ENCODE measurements at regions not wholly inside any gene's neighbourhood (a gene's known extent, or its start where the extent isn't known, plus 50 kb on each side); places are given as distances from the start of the nearest gene placed in this dataset.

DNA sequence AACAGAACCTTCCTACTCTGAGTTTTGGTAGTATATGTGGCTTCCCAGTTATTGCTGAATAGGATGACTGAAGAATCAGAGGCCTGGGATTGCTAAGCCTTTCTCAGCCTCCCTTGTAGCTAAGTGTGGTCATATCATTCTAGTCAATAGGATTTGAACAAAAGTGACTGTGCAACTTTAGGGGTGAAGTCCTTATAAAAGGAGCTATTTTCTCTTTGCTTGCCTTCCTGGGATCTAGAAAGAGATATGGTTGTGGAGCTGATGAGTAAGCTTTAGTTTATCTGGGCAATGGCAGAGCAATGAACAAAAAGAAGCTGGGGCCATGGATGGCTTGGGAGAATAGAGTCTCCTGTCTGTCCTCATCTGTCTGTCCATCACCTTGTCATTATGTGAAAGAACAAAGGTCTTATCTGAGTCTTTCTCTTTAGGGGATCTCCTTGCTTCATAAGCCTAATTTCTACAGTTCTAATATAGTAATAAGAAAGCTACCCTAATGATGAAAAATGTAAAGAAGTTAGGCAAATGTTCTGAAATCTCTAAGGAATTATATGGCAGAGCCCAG, 91.5 kb downstream of the TENT5C start:
- Mint-ChIP-seq H3K9me3 (no peaks in the 10 kb centered on the region), H3K36me3 (ENCODE audit: low read depth) (no peaks in the 10 kb centered on the region), H3K4me1 (peaks cover 4% of the 10 kb centered on the region; the same call in 2 of the 3 replicates), H3K27ac (no peak overlapping the region), H3K4me3 (no peak overlapping the region), H3K27me3 (ENCODE audit: insufficient read depth, low read depth, poor library complexity) (peaks cover 4% of the 10 kb centered on the region)
- H2AFZ ChIP-seq, result no peak overlapping the region
- H3K4me1 ChIP-seq (ENCODE audit: insufficient read depth), result peaks cover 4% of the 10 kb centered on the region; the same call in 1 of the 2 replicates
- H3F3A ChIP-seq (replicated peaks; ENCODE audit: low read depth), result no peaks in the 10 kb centered on the region
- no peak overlapping the region for H3K4me2 ChIP-seq
- H4K20me1 ChIP-seq (replicated peaks; ENCODE audit: insufficient read depth), result no peaks in the 10 kb centered on the region
- no peaks in the 10 kb centered on the region for H3K79me2 ChIP-seq (replicated peaks; ENCODE audit: insufficient read depth)
- DNase-seq (ENCODE audit: low spot score) (no peak), ATAC-seq (no peak)
- no peak overlapping the region for H3K4me3 ChIP-seq
- TF ChIP-seq STAT1 (IDR thresholded peaks at IDR 0.05; ENCODE audit: unreplicated experiment) (no peak), ZNF331 (CRISPR knock-in tag; IDR thresholded peaks at IDR 0.05; ENCODE audit: low read depth) (no peak)
- TF ChIP-seq, protein P1, sequence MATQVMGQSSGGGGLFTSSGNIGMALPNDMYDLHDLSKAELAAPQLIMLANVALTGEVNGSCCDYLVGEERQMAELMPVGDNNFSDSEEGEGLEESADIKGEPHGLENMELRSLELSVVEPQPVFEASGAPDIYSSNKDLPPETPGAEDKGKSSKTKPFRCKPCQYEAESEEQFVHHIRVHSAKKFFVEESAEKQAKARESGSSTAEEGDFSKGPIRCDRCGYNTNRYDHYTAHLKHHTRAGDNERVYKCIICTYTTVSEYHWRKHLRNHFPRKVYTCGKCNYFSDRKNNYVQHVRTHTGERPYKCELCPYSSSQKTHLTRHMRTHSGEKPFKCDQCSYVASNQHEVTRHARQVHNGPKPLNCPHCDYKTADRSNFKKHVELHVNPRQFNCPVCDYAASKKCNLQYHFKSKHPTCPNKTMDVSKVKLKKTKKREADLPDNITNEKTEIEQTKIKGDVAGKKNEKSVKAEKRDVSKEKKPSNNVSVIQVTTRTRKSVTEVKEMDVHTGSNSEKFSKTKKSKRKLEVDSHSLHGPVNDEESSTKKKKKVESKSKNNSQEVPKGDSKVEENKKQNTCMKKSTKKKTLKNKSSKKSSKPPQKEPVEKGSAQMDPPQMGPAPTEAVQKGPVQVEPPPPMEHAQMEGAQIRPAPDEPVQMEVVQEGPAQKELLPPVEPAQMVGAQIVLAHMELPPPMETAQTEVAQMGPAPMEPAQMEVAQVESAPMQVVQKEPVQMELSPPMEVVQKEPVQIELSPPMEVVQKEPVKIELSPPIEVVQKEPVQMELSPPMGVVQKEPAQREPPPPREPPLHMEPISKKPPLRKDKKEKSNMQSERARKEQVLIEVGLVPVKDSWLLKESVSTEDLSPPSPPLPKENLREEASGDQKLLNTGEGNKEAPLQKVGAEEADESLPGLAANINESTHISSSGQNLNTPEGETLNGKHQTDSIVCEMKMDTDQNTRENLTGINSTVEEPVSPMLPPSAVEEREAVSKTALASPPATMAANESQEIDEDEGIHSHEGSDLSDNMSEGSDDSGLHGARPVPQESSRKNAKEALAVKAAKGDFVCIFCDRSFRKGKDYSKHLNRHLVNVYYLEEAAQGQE (IDR thresholded peaks at IDR 0.05; ENCODE audit: unreplicated experiment), result no peak
- no peak overlapping the region for H3K27ac ChIP-seq (ENCODE audit: low read depth)
- H3K36me3 ChIP-seq (ENCODE audit: insufficient read depth), result no peaks in the 10 kb centered on the region
- H3K27me3 ChIP-seq (ENCODE audit: insufficient read depth), result no peaks in the 10 kb centered on the region
- H3K9me2 ChIP-seq (ENCODE audit: insufficient read depth), result no peaks in the 10 kb centered on the region

DNA sequence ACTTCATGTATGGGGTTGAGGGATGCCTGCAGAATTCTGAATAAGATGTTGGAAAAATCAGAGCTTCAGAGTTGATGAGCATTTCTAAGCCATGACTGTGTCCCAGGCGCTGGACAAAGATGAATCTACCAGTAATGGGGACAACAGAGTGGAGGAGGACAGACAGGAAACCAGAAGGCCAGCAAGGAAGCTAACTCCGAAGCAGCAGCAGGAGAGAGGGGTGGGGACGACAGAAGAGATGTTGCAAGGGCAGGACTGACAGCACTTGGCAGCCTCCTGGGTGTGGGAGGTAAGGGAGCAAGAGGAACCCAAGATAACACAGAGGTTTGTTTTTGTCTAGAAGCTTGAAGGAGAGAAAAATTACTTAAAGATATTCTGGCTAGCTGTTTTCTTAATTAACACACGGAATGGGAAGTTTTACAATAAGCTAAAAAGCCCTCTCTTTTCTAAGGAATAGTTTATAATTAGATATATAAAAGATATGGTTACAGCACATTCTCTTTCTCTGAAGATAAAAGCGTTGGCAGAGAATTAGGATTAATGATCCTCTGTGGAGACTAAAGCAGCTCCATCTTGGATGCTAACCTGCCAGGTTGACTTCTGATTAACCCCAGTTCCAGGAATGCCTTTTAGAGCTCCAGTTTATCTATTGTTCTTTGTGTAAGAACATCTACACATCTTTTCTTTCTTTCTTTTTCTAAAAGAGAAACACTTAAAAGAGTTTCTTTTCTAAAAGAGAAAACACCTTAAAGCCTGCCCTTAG, 92.7 kb downstream of the TENT5C start:
- Mint-ChIP-seq H3K9me3 (no peaks in the 10 kb centered on the region), H3K4me1 (peaks cover 4% of the 10 kb centered on the region; the same call in 2 of the 3 replicates), H3K36me3 (ENCODE audit: low read depth) (no peaks in the 10 kb centered on the region), H3K27me3 (ENCODE audit: insufficient read depth, low read depth, poor library complexity) (peaks cover 4% of the 10 kb centered on the region), H3K27ac (no peak overlapping the region), H3K4me3 (no peak overlapping the region)
- H4K20me1 ChIP-seq (replicated peaks; ENCODE audit: insufficient read depth), result no peaks in the 10 kb centered on the region
- H2AFZ ChIP-seq, result no peak overlapping the region
- no peak overlapping the region for H3K4me3 ChIP-seq
- no peaks in the 10 kb centered on the region for H3K79me2 ChIP-seq (replicated peaks; ENCODE audit: insufficient read depth)
- H3K4me1 ChIP-seq (ENCODE audit: insufficient read depth), result peaks cover 4% of the 10 kb centered on the region; the same call in 1 of the 2 replicates
- H3K27me3 ChIP-seq (ENCODE audit: insufficient read depth), result no peaks in the 10 kb centered on the region
- H3K9me2 ChIP-seq (ENCODE audit: insufficient read depth), result no peaks in the 10 kb centered on the region
- no peak for TF ChIP-seq JUNB (IDR thresholded peaks at IDR 0.05; ENCODE audit: unreplicated experiment)
- TF ChIP-seq, protein P2, sequence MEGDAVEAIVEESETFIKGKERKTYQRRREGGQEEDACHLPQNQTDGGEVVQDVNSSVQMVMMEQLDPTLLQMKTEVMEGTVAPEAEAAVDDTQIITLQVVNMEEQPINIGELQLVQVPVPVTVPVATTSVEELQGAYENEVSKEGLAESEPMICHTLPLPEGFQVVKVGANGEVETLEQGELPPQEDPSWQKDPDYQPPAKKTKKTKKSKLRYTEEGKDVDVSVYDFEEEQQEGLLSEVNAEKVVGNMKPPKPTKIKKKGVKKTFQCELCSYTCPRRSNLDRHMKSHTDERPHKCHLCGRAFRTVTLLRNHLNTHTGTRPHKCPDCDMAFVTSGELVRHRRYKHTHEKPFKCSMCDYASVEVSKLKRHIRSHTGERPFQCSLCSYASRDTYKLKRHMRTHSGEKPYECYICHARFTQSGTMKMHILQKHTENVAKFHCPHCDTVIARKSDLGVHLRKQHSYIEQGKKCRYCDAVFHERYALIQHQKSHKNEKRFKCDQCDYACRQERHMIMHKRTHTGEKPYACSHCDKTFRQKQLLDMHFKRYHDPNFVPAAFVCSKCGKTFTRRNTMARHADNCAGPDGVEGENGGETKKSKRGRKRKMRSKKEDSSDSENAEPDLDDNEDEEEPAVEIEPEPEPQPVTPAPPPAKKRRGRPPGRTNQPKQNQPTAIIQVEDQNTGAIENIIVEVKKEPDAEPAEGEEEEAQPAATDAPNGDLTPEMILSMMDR (conservative IDR thresholded peaks at IDR 0.05; ENCODE audit: low read depth in 2 of 2), result no peak
- no peak for TF ChIP-seq ZNF331 (CRISPR knock-in tag; IDR thresholded peaks at IDR 0.05; ENCODE audit: low read depth)
- TF ChIP-seq, protein P3, sequence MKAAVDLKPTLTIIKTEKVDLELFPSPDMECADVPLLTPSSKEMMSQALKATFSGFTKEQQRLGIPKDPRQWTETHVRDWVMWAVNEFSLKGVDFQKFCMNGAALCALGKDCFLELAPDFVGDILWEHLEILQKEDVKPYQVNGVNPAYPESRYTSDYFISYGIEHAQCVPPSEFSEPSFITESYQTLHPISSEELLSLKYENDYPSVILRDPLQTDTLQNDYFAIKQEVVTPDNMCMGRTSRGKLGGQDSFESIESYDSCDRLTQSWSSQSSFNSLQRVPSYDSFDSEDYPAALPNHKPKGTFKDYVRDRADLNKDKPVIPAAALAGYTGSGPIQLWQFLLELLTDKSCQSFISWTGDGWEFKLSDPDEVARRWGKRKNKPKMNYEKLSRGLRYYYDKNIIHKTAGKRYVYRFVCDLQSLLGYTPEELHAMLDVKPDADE (IDR thresholded peaks at IDR 0.05), result no peak
- DNase-seq (ENCODE audit: low spot score) (no peak), ATAC-seq (no peak)
- H3F3A ChIP-seq (replicated peaks; ENCODE audit: low read depth), result no peaks in the 10 kb centered on the region
- no peak overlapping the region for H3K4me2 ChIP-seq
- no peaks in the 10 kb centered on the region for H3K36me3 ChIP-seq (ENCODE audit: insufficient read depth)
- no peak overlapping the region for H3K27ac ChIP-seq (ENCODE audit: low read depth)

Measured in GM23338 (cell line).